Vagina (tissue), 2 donors: ENCODE measurements at regions not wholly inside any gene's neighbourhood (a gene's known extent, or its start where the extent isn't known, plus 50 kb on each side); places are given as distances from the start of the nearest gene placed in this dataset.

Source experiments
- CTCF ChIP-seq, 3 experiments: fragments of 450-650 bp in 2 of 3; fragments of 200-600 bp in 1 of 3; sonication (generic) in 1 of 3; IDR thresholded peaks; one replicate each; pipeline ENCODE4 v1.5.1; 2017 to 2019; ENCODE audit warnings: antibody characterized with exemption in 3 of 3, mild to moderate bottlenecking in 2 of 3, moderate library complexity in 2 of 3
- POLR2A ChIP-seq, 2 donors: fragments of 450-650 bp; IDR thresholded peaks; one replicate each; pipeline ENCODE4 v1.6.1; 2017; ENCODE audit warnings: antibody characterized with exemption in 2 of 2, mild to moderate bottlenecking in 2 of 2, moderate library complexity in 2 of 2

DNA sequence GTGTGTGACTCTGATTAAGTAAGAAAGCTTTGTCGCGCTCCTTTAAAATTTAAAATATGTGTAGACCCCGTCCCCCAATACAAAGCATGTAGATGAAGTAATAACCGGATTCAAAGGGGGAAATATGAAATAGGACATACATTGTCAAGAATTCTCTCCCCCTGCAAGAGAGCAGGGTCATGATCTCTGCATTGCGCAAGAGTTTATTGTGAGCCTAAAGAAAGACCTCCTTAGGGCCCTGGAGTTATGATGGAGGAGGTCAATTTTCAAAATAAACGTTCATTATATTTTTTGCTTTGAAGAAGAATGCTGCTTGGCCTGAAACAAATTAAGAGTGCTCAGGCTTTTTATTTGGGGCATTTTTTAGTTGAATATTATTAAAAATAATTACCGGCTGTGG lies 235.0 kb downstream of the SHOX2 start:
- TF ChIP-seq CTCF (IDR thresholded peaks at IDR 0.05) = no peak
- no peak for TF ChIP-seq POLR2A (IDR thresholded peaks at IDR 0.05)
